Body of pancreas (tissue), 4 donors: ENCODE measurements at regions not wholly inside any gene's neighbourhood (a gene's known extent, or its start where the extent isn't known, plus 50 kb on each side); places are given as distances from the start of the nearest gene placed in this dataset.

Source experiments
- POLR2A ChIP-seq, 3 donors: fragments of 450-650 bp; IDR thresholded peaks; one replicate each; pipeline ENCODE4 v1.6.1; 2016; ENCODE audit warnings: antibody characterized with exemption in 3 of 3, mild to moderate bottlenecking in 2 of 3
- TF ChIP-seq, protein P1 (sequence below), 7 experiments: fragments of 450-650 bp in 4 of 7; fragments of 200-600 bp in 3 of 7; sonication (generic) in 3 of 7; IDR thresholded peaks; one replicate each; pipeline ENCODE4 v1.5.1; 2016 to 2019; ENCODE audit warnings: antibody characterized with exemption in 7 of 7

DNA sequence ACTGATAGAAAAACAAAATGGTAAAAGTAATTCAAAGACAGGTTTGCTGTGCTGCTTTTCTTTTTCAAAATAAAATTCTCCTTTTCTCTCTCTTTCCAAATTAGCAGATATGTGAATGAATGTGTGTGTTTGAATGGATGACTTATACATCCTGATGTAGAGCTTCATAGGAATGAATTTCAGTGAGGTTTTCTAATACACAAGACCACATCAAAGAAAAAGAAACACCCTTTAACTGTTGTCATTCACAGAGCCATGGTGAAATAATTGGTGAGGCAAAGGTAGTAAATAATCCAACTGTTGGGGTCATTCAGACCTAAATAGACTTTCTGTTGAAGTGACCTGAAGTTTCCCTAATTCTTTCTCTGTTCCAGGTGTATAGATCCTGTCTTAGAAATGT is 139.1 kb upstream of the ZPLD1 start:
- TF ChIP-seq, protein P1, sequence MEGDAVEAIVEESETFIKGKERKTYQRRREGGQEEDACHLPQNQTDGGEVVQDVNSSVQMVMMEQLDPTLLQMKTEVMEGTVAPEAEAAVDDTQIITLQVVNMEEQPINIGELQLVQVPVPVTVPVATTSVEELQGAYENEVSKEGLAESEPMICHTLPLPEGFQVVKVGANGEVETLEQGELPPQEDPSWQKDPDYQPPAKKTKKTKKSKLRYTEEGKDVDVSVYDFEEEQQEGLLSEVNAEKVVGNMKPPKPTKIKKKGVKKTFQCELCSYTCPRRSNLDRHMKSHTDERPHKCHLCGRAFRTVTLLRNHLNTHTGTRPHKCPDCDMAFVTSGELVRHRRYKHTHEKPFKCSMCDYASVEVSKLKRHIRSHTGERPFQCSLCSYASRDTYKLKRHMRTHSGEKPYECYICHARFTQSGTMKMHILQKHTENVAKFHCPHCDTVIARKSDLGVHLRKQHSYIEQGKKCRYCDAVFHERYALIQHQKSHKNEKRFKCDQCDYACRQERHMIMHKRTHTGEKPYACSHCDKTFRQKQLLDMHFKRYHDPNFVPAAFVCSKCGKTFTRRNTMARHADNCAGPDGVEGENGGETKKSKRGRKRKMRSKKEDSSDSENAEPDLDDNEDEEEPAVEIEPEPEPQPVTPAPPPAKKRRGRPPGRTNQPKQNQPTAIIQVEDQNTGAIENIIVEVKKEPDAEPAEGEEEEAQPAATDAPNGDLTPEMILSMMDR (IDR thresholded peaks at IDR 0.05) = no peak
- TF ChIP-seq POLR2A (IDR thresholded peaks at IDR 0.05) = no peak
